Stimulated activated naive CD8-positive, alpha-beta T cell treated with anti-CD3 and anti-CD28 coated beads, Interleukin-15, Interleukin-2, amounts not matched to agents 100 ng/mL and 50 ng/mL, for 24 hours (primary cell): ENCODE measurements at regions not wholly inside any gene's neighbourhood (a gene's known extent, or its start where the extent isn't known, plus 50 kb on each side); places are given as distances from the start of the nearest gene placed in this dataset.

ENCODE experiments used
- H3K27ac Mint-ChIP-seq: one replicate; pipeline ENCODE4 v1.8.0; 2021; ENCODE audit warnings: mild to moderate bottlenecking, mixed read lengths
- H3K27me3 Mint-ChIP-seq: one replicate; pipeline ENCODE4 v1.8.0; 2021; ENCODE audit warnings: mixed read lengths
- H3K36me3 Mint-ChIP-seq: one replicate; pipeline ENCODE4 v1.8.0; 2021; ENCODE audit warnings: low read depth, mixed read lengths
- H3K4me1 Mint-ChIP-seq: one replicate; pipeline ENCODE4 v1.8.0; 2021; ENCODE audit warnings: low read depth, mixed read lengths
- H3K4me3 Mint-ChIP-seq: one replicate; pipeline ENCODE4 v1.8.0; 2021; ENCODE audit warnings: mild to moderate bottlenecking, mixed read lengths
- H3K9me3 Mint-ChIP-seq: one replicate; pipeline ENCODE4 v1.8.0; 2021; ENCODE audit warnings: mixed read lengths

GRCh38 chr5:61854531-61854930 lies 451.5 kb upstream of the KIF2A start:
- H3K27ac Mint-ChIP-seq, result no peak overlapping the region
- no peaks in the 10 kb centered on the region for H3K36me3 Mint-ChIP-seq
- H3K9me3 Mint-ChIP-seq, result peaks cover 3% of the 10 kb centered on the region
- H3K4me1 Mint-ChIP-seq, result no peaks in the 10 kb centered on the region
- no peaks in the 10 kb centered on the region for H3K27me3 Mint-ChIP-seq
- no peak overlapping the region for H3K4me3 Mint-ChIP-seq

- Mint-ChIP-seq H3K36me3 (no peaks in the 10 kb centered on the region), H3K27ac (no peak overlapping the region), H3K4me1 (no peaks in the 10 kb centered on the region), H3K9me3 (peaks cover 3% of the 10 kb centered on the region), H3K4me3 (no peak overlapping the region), H3K27me3 (no peaks in the 10 kb centered on the region)
These were observed 445.0 kb upstream of the KIF2A start for GRCh38 chr5:61860978-61861377.

GRCh38 chr5:61866930-61867329 lies 439.1 kb upstream of the KIF2A start:
- Mint-ChIP-seq H3K36me3 (no peaks in the 10 kb centered on the region), H3K9me3 (no peaks in the 10 kb centered on the region), H3K4me3 (no peak overlapping the region), H3K4me1 (no peaks in the 10 kb centered on the region), H3K27me3 (no peaks in the 10 kb centered on the region), H3K27ac (no peak overlapping the region)

- Mint-ChIP-seq H3K27me3 (no peaks in the 10 kb centered on the region), H3K4me3 (no peak overlapping the region), H3K27ac (no peak overlapping the region), H3K4me1 (no peaks in the 10 kb centered on the region), H3K9me3 (peaks cover 3% of the 10 kb centered on the region), H3K36me3 (no peaks in the 10 kb centered on the region)
These were observed 436.7 kb upstream of the KIF2A start for GRCh38 chr5:61869333-61869732.

GRCh38 chr5:61878471-61878870 lies 427.5 kb upstream of the KIF2A start:
- Mint-ChIP-seq H3K27me3 (no peaks in the 10 kb centered on the region), H3K36me3 (no peaks in the 10 kb centered on the region), H3K9me3 (no peaks in the 10 kb centered on the region), H3K27ac (no peak overlapping the region), H3K4me3 (no peak overlapping the region), H3K4me1 (no peaks in the 10 kb centered on the region)

GRCh38 chr5:61881821-61882487 lies 424.1 kb upstream of the KIF2A start:
- H3K27ac Mint-ChIP-seq, result no peak overlapping the region
- no peaks in the 10 kb centered on the region for H3K4me1 Mint-ChIP-seq
- H3K9me3 Mint-ChIP-seq, result no peaks in the 10 kb centered on the region
- no peaks in the 10 kb centered on the region for H3K36me3 Mint-ChIP-seq
- no peak overlapping the region for H3K4me3 Mint-ChIP-seq
- H3K27me3 Mint-ChIP-seq, result no peaks in the 10 kb centered on the region

GRCh38 chr5:61882901-61883500 lies 423.0 kb upstream of the KIF2A start:
- no peaks in the 10 kb centered on the region for H3K27me3 Mint-ChIP-seq
- no peaks in the 10 kb centered on the region for H3K4me1 Mint-ChIP-seq
- no peaks in the 10 kb centered on the region for H3K36me3 Mint-ChIP-seq
- H3K27ac Mint-ChIP-seq, result no peak overlapping the region
- H3K9me3 Mint-ChIP-seq, result no peaks in the 10 kb centered on the region
- H3K4me3 Mint-ChIP-seq, result no peak overlapping the region

- Mint-ChIP-seq H3K4me1 (no peaks in the 10 kb centered on the region), H3K36me3 (no peaks in the 10 kb centered on the region)
These were observed 421.7 kb upstream of the KIF2A start for GRCh38 chr5:61884252-61884855.

GRCh38 chr5:61886214-61886613 lies 419.8 kb upstream of the KIF2A start:
- Mint-ChIP-seq H3K27ac (no peak overlapping the region), H3K36me3 (no peaks in the 10 kb centered on the region), H3K4me3 (no peak overlapping the region), H3K27me3 (no peaks in the 10 kb centered on the region), H3K4me1 (no peaks in the 10 kb centered on the region), H3K9me3 (no peaks in the 10 kb centered on the region)

More at GRCh38 chr5:61884252-61884855, 421.7 kb upstream of the KIF2A start:
- no peaks in the 10 kb centered on the region for H3K9me3 Mint-ChIP-seq
- no peak overlapping the region for H3K27ac Mint-ChIP-seq
- H3K27me3 Mint-ChIP-seq, result no peaks in the 10 kb centered on the region
- no peak overlapping the region for H3K4me3 Mint-ChIP-seq

GRCh38 chr5:61887271-61887670 lies 418.7 kb upstream of the KIF2A start:
- no peaks in the 10 kb centered on the region for H3K4me1 Mint-ChIP-seq
- no peaks in the 10 kb centered on the region for H3K36me3 Mint-ChIP-seq
- no peaks in the 10 kb centered on the region for H3K27me3 Mint-ChIP-seq
- no peaks in the 10 kb centered on the region for H3K9me3 Mint-ChIP-seq
- H3K4me3 Mint-ChIP-seq, result no peak overlapping the region
- H3K27ac Mint-ChIP-seq, result no peak overlapping the region

GRCh38 chr5:61894046-61894445 lies 412.0 kb upstream of the KIF2A start:
- H3K4me3 Mint-ChIP-seq, result no peak overlapping the region
- no peak overlapping the region for H3K27ac Mint-ChIP-seq
- H3K9me3 Mint-ChIP-seq, result peaks cover 12% of the 10 kb centered on the region
- no peaks in the 10 kb centered on the region for H3K36me3 Mint-ChIP-seq
- no peaks in the 10 kb centered on the region for H3K4me1 Mint-ChIP-seq
- H3K27me3 Mint-ChIP-seq, result no peaks in the 10 kb centered on the region

- Mint-ChIP-seq H3K4me3 (no peak overlapping the region), H3K27me3 (no peaks in the 10 kb centered on the region), H3K9me3 (peaks cover 12% of the 10 kb centered on the region), H3K27ac (no peak overlapping the region), H3K36me3 (no peaks in the 10 kb centered on the region), H3K4me1 (no peaks in the 10 kb centered on the region)
These were observed 409.2 kb upstream of the KIF2A start for GRCh38 chr5:61896811-61897210.

GRCh38 chr5:61897251-61897650 lies 408.8 kb upstream of the KIF2A start:
- H3K27me3 Mint-ChIP-seq, result no peaks in the 10 kb centered on the region
- H3K4me3 Mint-ChIP-seq, result no peak overlapping the region
- H3K27ac Mint-ChIP-seq, result no peak overlapping the region
- H3K9me3 Mint-ChIP-seq, result peaks cover 12% of the 10 kb centered on the region
- H3K36me3 Mint-ChIP-seq, result no peaks in the 10 kb centered on the region
- no peaks in the 10 kb centered on the region for H3K4me1 Mint-ChIP-seq

GRCh38 chr5:61901997-61902396 lies 404.0 kb upstream of the KIF2A start:
- Mint-ChIP-seq H3K9me3 (no peaks in the 10 kb centered on the region), H3K36me3 (no peaks in the 10 kb centered on the region), H3K4me3 (no peak overlapping the region), H3K27me3 (peaks cover 3% of the 10 kb centered on the region), H3K27ac (no peak overlapping the region), H3K4me1 (no peaks in the 10 kb centered on the region)

- Mint-ChIP-seq H3K27ac (no peak overlapping the region), H3K27me3 (peaks cover 3% of the 10 kb centered on the region), H3K4me1 (no peaks in the 10 kb centered on the region), H3K4me3 (no peak overlapping the region), H3K9me3 (no peaks in the 10 kb centered on the region), H3K36me3 (no peaks in the 10 kb centered on the region)
These were observed 401.3 kb upstream of the KIF2A start for GRCh38 chr5:61904730-61905129.

GRCh38 chr5:61905613-61906012 lies 400.4 kb upstream of the KIF2A start:
- Mint-ChIP-seq H3K4me3 (no peak overlapping the region), H3K27ac (no peak overlapping the region), H3K9me3 (no peaks in the 10 kb centered on the region), H3K36me3 (no peaks in the 10 kb centered on the region), H3K27me3 (peaks cover 3% of the 10 kb centered on the region), H3K4me1 (no peaks in the 10 kb centered on the region)
